Lower leg skin (tissue), 4 donors: ENCODE measurements at regions not wholly inside any gene's neighbourhood (a gene's known extent, or its start where the extent isn't known, plus 50 kb on each side); places are given as distances from the start of the nearest gene placed in this dataset.
"Not testable (repeated sequence)": the region's sequence is repeated elsewhere in the genome, so short reads cannot be mapped to it uniquely, and the experiment has no call there.

Experiments used
- DNase-seq, 2 donors: peaks; one replicate each; pipeline ENCODE4 v3.0.0-alpha.2; 2019; ENCODE audit warnings: low spot score in 2 of 2
- H3K4me3 ChIP-seq: fragments of 200-600 bp; sonication (generic); 2 replicates; pipeline ENCODE4 v1.5.1; 2017; ENCODE audit warnings: mild to moderate bottlenecking, low read depth; ENCODE audit not compliant: poor library complexity, severe bottlenecking
- CTCF ChIP-seq, 3 donors: fragments of 450-650 bp; IDR thresholded peaks; one replicate each; pipeline ENCODE4 v1.5.1; 2016; ENCODE audit warnings: antibody characterized with exemption in 3 of 3, mild to moderate bottlenecking in 3 of 3, moderate library complexity in 2 of 3
- POLR2A ChIP-seq, 2 donors: fragments of 450-650 bp; IDR thresholded peaks; one replicate each; pipeline ENCODE4 v1.6.1; 2016 to 2017; ENCODE audit warnings: antibody characterized with exemption in 2 of 2, mild to moderate bottlenecking in 1 of 2, moderate library complexity in 1 of 2
- WGBS, 2 donors: methylation state at CpG; one replicate each; pipeline ENCODE4 v1.1.5; 2018; 5-methylcytosine and 5-hydroxymethylcytosine counted together
- intact Hi-C: fragments of 100-400 bp; cut with DNase I; formaldehyde crosslinking; loops from one replicate; pipeline ENCODE4 v1.15.0; 2023; ENCODE audit warnings: low total_unique reads

DNA sequence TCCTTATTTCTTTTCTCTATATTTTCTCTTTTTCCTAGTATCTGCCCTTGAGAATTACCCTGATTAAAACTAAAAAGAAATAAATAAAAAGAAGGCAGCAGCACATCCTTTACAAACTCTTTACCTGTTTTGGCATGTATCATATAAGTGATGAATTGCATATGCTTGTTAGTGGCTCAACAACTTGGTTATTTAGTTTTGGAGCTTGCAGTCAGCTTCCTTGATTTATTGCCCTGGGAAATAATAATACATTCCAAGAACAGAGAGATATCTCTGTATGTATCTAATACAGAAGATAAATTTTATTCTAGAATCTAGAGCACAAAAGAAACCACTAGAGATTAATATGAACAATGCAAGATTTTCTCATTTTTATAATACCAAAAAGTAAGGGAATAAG lies 139.8 kb upstream of the ZC3H15 start:
- intact Hi-C loops: no loop called here
- no peak for DNase-seq
- TF ChIP-seq CTCF (IDR thresholded peaks at IDR 0.05) (no peak), POLR2A (IDR thresholded peaks at IDR 0.05) (no peak)
- H3K4me3 ChIP-seq: no peak overlapping the region

DNA sequence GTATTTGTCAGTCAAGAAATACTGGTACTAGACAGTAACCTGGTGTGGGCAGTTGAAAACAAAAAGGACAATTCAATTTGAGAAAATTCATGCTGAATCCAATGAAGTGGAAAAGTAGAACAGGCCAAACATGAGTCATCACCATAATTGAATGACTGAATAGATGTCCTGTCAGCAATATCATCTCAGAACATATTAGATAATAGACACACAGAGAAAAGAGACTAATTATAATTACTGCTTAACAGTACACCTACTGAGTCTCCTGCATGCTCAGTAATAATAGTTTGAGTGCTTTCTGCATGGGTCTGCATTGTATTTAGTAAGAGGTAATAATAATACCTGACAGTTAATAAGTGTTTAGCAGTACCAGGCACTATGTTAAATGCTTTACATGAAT lies 138.6 kb upstream of the ZC3H15 start:
- intact Hi-C loops: no loop called here
- TF ChIP-seq CTCF (IDR thresholded peaks at IDR 0.05) (no peak), POLR2A (IDR thresholded peaks at IDR 0.05) (no peak)
- DNase-seq: no peak
- H3K4me3 ChIP-seq: no peak overlapping the region

DNA sequence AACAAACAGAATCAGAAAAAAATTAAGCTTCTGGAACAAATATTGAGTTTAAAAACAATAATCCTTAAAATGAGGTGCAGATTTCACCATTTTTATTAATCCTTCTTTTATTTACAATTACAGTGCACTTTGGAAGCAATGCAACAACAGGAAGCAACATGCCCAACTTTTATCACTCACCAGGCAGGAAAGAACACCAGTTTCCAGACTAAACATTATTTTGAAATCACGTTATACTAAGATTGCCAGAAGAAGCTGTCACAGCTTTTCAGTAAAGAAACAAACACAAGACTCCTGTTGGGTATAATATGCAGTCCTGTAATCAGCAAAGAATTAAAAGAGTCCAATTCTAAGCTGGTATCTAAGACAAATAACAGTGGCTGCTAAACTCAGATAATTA lies 137.9 kb upstream of the ZC3H15 start:
- intact Hi-C loops: no loop called here
- TF ChIP-seq CTCF (IDR thresholded peaks at IDR 0.05): no peak
- TF ChIP-seq POLR2A (IDR thresholded peaks at IDR 0.05): no peak
- DNase-seq: no peak
- no peak overlapping the region for H3K4me3 ChIP-seq
- 11% methylated on average over 1 of the region's 1 CpG for WGBS, 2 donors

DNA sequence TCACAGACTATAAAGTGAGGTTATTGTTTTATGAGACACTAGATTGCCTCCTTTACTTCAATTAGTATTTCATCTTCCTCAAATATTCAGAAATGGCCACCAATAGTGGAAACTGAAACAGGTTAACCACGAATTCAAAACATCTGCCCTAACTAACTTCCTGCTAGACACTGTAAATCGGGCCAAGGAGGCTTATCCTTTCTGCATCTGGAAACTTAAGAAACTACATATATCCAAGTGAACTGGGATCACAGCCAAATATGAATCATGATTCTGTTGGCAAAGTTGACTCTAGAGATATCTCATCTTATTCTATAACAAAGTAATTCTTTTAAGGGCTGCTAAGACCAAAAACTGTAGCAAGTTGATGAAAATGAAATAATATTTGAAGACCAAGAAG lies 136.6 kb upstream of the ZC3H15 start:
- intact Hi-C loops: no loop called here
- WGBS, 2 donors: 7 to 13% methylated on average over 2 of the region's 2 CpGs
- H3K4me3 ChIP-seq: no peak overlapping the region
- TF ChIP-seq CTCF (IDR thresholded peaks at IDR 0.05) (no peak), POLR2A (IDR thresholded peaks at IDR 0.05) (no peak)
- DNase-seq: no peak

DNA sequence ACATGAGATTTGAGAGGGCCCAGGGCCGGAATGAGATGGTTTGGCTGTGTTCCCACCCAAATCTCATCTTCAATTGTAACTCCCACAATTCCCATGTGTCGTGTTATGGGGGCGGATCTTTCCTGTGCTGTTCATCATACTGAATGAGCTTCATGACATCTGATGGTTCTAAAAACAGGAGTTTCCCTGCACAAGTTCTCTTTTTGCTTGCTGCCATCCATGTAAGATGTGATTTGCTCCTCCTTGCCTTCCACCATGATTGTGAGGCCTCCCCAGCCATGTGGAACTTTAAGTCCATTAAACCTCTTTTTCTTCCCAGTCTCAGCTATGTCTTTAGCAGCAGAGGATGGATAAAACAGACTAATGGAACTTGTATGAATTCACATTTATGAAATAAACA lies 131.9 kb upstream of the ZC3H15 start:
- intact Hi-C loops: not testable (repeated sequence)

DNA sequence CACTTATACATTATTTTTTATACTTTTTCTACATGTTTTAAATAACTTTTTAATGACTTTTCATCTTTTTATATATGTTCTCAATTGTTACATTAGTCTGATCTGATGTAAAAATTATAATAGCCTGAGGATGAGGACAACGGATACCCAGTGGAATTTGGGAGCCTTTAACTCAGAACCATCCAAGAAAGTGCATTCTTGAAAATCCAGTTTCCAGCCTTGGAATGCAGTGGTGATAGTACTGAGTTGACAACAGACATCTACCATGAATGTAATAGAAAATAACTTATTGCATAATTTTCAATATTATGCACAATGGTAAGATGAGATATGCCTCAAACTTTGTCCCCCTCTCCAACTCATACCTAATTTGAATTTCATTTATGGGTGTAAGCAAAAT lies 120.7 kb upstream of the ZC3H15 start:
- no peak for DNase-seq
- WGBS, 2 donors: 74% methylated on average over 1 of the region's 1 CpG
- TF ChIP-seq CTCF (IDR thresholded peaks at IDR 0.05) (no peak), POLR2A (IDR thresholded peaks at IDR 0.05) (no peak)
- H3K4me3 ChIP-seq: no peak overlapping the region
- intact Hi-C loops: no loop called here

More for the DNA sequence above, 131.9 kb upstream of the ZC3H15 start:
- 91 to 94% methylated on average over 3 of the region's 3 CpGs for WGBS, 2 donors
- not testable (repeated sequence) for DNase-seq, H3K4me3 ChIP-seq
